Left hindlimb (tissue), 1 donor: ENCODE measurements at regions not wholly inside any gene's neighbourhood (a gene's known extent, or its start where the extent isn't known, plus 50 kb on each side); places are given as distances from the start of the nearest gene placed in this dataset.

Source experiments
- DNase-seq: peaks from one replicate; pipeline ENCODE4 v3.0.0-alpha.2; 2018

GRCh38 chr9:88077071-88077617 lies 61.1 kb downstream of the SPATA31C2 start:
- no peak for DNase-seq

GRCh38 chr9:88076286-88077070 lies 61.8 kb downstream of the SPATA31C2 start:
- DNase-seq = peak; percentile 94

- no peak for DNase-seq
These were observed 62.3 kb downstream of the SPATA31C2 start for GRCh38 chr9:88075966-88076285.

- no peak for DNase-seq
These were observed 62.8 kb downstream of the SPATA31C2 start for GRCh38 chr9:88075506-88075905.

GRCh38 chr9:88074931-88075330 lies 63.3 kb downstream of the SPATA31C2 start:
- DNase-seq = no peak

GRCh38 chr9:88072831-88073375 lies 65.4 kb downstream of the SPATA31C2 start:
- no peak for DNase-seq

GRCh38 chr9:88071331-88071730 lies 66.9 kb downstream of the SPATA31C2 start:
- no peak for DNase-seq

- DNase-seq = no peak
These were observed 72.7 kb downstream of the SPATA31C2 start for GRCh38 chr9:88065619-88066018.

- DNase-seq = no peak
These were observed 73.7 kb downstream of the SPATA31C2 start for GRCh38 chr9:88064554-88064953.

- DNase-seq = no peak
These were observed 77.5 kb downstream of the SPATA31C2 start for GRCh38 chr9:88060746-88061145.

GRCh38 chr9:88059469-88059868 lies 78.8 kb downstream of the SPATA31C2 start:
- DNase-seq = no peak

GRCh38 chr9:88056876-88057275 lies 81.4 kb downstream of the SPATA31C2 start:
- no peak for DNase-seq

- DNase-seq = no peak
These were observed 79.6 kb upstream of the CDK20 start for GRCh38 chr9:88053856-88054501.

GRCh38 chr9:88052321-88052965 lies 78.1 kb upstream of the CDK20 start:
- no peak for DNase-seq

GRCh38 chr9:88051138-88051537 lies 76.8 kb upstream of the CDK20 start:
- no peak for DNase-seq

GRCh38 chr9:88049677-88050307 lies 75.5 kb upstream of the CDK20 start:
- no peak for DNase-seq

- DNase-seq = no peak
These were observed 72.2 kb upstream of the CDK20 start for GRCh38 chr9:88046542-88046941.

GRCh38 chr9:88045686-88046085 lies 71.4 kb upstream of the CDK20 start:
- no peak for DNase-seq

- no peak for DNase-seq
These were observed 69.9 kb upstream of the CDK20 start for GRCh38 chr9:88044200-88044599.

GRCh38 chr9:88043647-88044046 lies 69.3 kb upstream of the CDK20 start:
- no peak for DNase-seq

GRCh38 chr9:88041447-88041846 lies 67.1 kb upstream of the CDK20 start:
- no peak for DNase-seq

- no peak for DNase-seq
These were observed 63.0 kb upstream of the CDK20 start for GRCh38 chr9:88037285-88037845.

- no peak for DNase-seq
These were observed 60.6 kb upstream of the CDK20 start for GRCh38 chr9:88034964-88035363.
